ENCODE measurements at regions not wholly inside any gene's neighbourhood (a gene's known extent, or its start where the extent isn't known, plus 50 kb on each side); places are given as distances from the start of the nearest gene placed in this dataset.

- no peak overlapping the region for H3K27ac ChIP-seq
- no peak for DNase-seq
- TF ChIP-seq, protein P1, sequence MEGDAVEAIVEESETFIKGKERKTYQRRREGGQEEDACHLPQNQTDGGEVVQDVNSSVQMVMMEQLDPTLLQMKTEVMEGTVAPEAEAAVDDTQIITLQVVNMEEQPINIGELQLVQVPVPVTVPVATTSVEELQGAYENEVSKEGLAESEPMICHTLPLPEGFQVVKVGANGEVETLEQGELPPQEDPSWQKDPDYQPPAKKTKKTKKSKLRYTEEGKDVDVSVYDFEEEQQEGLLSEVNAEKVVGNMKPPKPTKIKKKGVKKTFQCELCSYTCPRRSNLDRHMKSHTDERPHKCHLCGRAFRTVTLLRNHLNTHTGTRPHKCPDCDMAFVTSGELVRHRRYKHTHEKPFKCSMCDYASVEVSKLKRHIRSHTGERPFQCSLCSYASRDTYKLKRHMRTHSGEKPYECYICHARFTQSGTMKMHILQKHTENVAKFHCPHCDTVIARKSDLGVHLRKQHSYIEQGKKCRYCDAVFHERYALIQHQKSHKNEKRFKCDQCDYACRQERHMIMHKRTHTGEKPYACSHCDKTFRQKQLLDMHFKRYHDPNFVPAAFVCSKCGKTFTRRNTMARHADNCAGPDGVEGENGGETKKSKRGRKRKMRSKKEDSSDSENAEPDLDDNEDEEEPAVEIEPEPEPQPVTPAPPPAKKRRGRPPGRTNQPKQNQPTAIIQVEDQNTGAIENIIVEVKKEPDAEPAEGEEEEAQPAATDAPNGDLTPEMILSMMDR (IDR thresholded peaks at IDR 0.05), result no peak
- TF ChIP-seq EP300 (IDR thresholded peaks at IDR 0.05) (no peak), POLR2AphosphoS5 (IDR thresholded peaks at IDR 0.05) (no peak), POLR2A (IDR thresholded peaks at IDR 0.05) (no peak)
- H3K36me3 ChIP-seq, result no peaks in the 10 kb centered on the region
- intact Hi-C loops (cut with DNase I; ENCODE audit: low total_unique reads), result no loop called here
- no peak overlapping the region for H3K4me3 ChIP-seq
- H3K4me1 ChIP-seq, result no peaks in the 10 kb centered on the region
- 56 to 72% (median 69%) methylated on average over 22 of the region's 22 CpGs for WGBS, 5 donors
- peaks cover 0 to 10% (median 0%) of the 10 kb centered on the region in 4 donors for H3K9me3 ChIP-seq
- peaks cover 0 to 34% (median 0%) of the 10 kb centered on the region in 3 donors for H3K27me3 ChIP-seq
These were observed 318.6 kb upstream of the DIO3 start for GRCh38 chr14:101242442-101243385.

GRCh38 chr14:101243587-101244338 lies 317.5 kb upstream of the DIO3 start:
- TF ChIP-seq POLR2A (IDR thresholded peaks at IDR 0.05), result no peak
- TF ChIP-seq EP300 (IDR thresholded peaks at IDR 0.05), result no peak
- TF ChIP-seq, protein P1 (IDR thresholded peaks at IDR 0.05), result no peak
- TF ChIP-seq POLR2AphosphoS5 (IDR thresholded peaks at IDR 0.05), result no peak

DNA sequence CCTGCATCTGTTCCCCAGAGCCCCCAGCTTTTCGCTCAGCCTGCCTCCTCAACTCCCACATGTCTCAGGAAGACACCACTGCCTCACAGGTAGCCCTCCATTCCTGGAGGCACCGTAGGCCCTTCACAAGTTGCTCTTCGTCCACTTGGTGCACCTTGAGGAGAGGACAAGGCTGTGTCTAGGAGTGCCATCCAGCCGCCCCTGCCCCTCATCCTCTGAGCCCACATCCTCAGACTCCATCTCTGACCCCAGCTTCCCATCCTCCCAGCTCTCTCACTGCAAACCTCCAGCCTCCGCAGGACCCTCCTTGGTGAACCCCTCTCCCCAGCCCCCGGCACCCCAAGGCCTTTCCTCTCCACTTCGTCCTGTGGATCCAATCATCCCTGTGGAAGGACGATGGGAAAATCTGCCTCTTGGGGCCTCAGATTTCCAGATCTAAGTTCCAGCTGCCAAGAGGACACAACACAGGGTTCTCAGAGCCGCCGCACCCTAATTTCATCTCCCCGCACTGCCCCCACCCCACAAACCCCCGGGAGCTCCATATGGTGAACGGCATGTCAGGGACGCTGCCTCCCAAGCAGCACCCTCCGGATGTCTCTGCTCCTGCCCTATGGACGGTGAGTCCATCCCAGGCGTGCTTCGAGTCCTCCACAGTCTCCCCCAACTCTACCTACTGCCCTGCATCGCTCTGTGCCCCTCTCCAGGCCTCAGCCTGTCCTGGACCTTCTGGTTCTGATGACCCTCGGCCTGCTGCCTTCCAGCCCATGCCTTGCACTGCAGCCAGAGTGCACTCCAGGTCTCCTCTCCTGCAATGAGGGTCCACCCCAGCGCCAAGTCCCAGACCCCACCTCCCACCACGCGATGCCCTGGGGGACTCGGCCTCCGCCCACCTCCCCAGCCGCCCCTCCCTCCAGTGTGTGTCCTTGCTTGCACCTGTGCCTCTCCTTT lies 314.1 kb upstream of the DIO3 start:
- Histone ChIP-seq H3K27ac (no peak overlapping the region), H3K4me3 (no peak overlapping the region), H3K27me3 (peaks cover 0 to 40% (median 0%) of the 10 kb centered on the region in 3 donors), H3K36me3 (no peaks in the 10 kb centered on the region), H3K9me3 (no peaks in the 10 kb centered on the region), H3K4me1 (no peaks in the 10 kb centered on the region)
- TF ChIP-seq EP300 (IDR thresholded peaks at IDR 0.05) (no peak), POLR2A (IDR thresholded peaks at IDR 0.05) (no peak), POLR2AphosphoS5 (IDR thresholded peaks at IDR 0.05) (no peak)
- TF ChIP-seq, protein P1 (IDR thresholded peaks at IDR 0.05), result no peak
- intact Hi-C loops (cut with DNase I; ENCODE audit: low total_unique reads), result no loop called here
- WGBS, 5 donors, result 87 to 94% (median 91%) methylated on average over 26 of the region's 26 CpGs
- DNase-seq, result peak in 1 of 2 donors; percentile 15

More at GRCh38 chr14:101243587-101244338, 317.5 kb upstream of the DIO3 start:
- intact Hi-C loops (cut with DNase I; ENCODE audit: low total_unique reads), result no loop called here
- DNase-seq, result no peak
- Histone ChIP-seq H3K27ac (no peak overlapping the region), H3K4me1 (no peaks in the 10 kb centered on the region), H3K36me3 (no peaks in the 10 kb centered on the region), H3K9me3 (peaks cover 0 to 10% (median 0%) of the 10 kb centered on the region in 4 donors), H3K4me3 (no peak overlapping the region), H3K27me3 (peaks cover 0 to 38% (median 0%) of the 10 kb centered on the region in 3 donors)
- 92 to 94% (median 93%) methylated on average over 19 of the region's 19 CpGs for WGBS, 5 donors
